ENCODE measurements at regions not wholly inside any gene's neighbourhood (a gene's known extent, or its start where the extent isn't known, plus 50 kb on each side); places are given as distances from the start of the nearest gene placed in this dataset.

- TF ChIP-seq NANOG (IDR thresholded peaks at IDR 0.05; ENCODE audit: insufficient read depth, low read depth, low read length, poor library complexity, severe bottlenecking) (no peak), ASH2L (IDR thresholded peaks at IDR 0.05; ENCODE audit: low read length) (no peak), FOSL1 (IDR thresholded peaks at IDR 0.05; ENCODE audit: insufficient read depth, low read depth, low read length) (no peak), SAP30 (IDR thresholded peaks at IDR 0.05; ENCODE audit: insufficient read depth, insufficient replicate concordance, low read length) (no peak)
- TF ChIP-seq, protein P1, sequence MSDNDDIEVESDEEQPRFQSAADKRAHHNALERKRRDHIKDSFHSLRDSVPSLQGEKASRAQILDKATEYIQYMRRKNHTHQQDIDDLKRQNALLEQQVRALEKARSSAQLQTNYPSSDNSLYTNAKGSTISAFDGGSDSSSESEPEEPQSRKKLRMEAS (IDR thresholded peaks at IDR 0.05), result no peak
Measured at GRCh38 chr12:83971781-83972180, 940.8 kb downstream of the SLC6A15 start (continued).

Data from H1 (cell line).